ENCODE measurements at regions not wholly inside any gene's neighbourhood (a gene's known extent, or its start where the extent isn't known, plus 50 kb on each side); places are given as distances from the start of the nearest gene placed in this dataset.
A peak's percentile ranks its signal among the peaks of the same experiment; 100 is the strongest.

DNA sequence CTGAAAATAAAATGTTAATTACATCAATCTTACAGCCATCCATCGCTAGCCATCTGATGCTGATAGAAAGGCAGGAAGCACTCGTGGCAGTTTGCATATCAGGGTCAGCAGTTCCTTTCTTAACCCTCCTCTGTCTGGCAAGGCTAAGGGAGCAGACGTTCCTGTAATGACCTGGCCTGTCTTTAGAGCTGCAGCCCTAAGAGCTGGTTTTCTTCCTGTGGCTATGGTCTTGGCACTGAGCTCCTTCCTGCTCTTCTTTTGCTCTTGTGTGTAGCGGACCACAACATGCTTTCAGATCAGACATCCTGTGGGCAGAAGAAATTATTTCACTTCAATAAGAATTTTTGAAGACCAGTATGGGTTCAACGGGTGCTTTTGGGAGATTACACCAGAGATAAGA is 170.4 kb downstream of the DAD1 start:
- Histone ChIP-seq H3K9me2 (replicated peaks; ENCODE audit: insufficient read depth, low read length) (no peaks in the 10 kb centered on the region), H3K27ac (ENCODE audit: low read length) (peak overlapping the region; percentile 92), H3K36me3 (ENCODE audit: insufficient read depth, low read length) (no peaks in the 10 kb centered on the region), H3K27me3 (ENCODE audit: low read length) (no peaks in the 10 kb centered on the region), H3K9ac (ENCODE audit: low read length) (peak overlapping the region; percentile 58), H3K9me3 (ENCODE audit: low read length) (no peaks in the 10 kb centered on the region), H3K79me2 (ENCODE audit: low read length) (no peaks in the 10 kb centered on the region), H4K20me1 (ENCODE audit: insufficient read depth, low read depth, low read length) (no peaks in the 10 kb centered on the region), H3K4me1 (ENCODE audit: low read length) (peaks cover 71% of the 10 kb centered on the region), H2AFZ (ENCODE audit: low read length) (no peak overlapping the region), H3K4me3 (ENCODE audit: low read length) (peak overlapping the region; percentile 34; the same call in 1 of the 2 replicates), H3K4me2 (ENCODE audit: low read depth, low read length, poor library complexity, severe bottlenecking) (peak overlapping the region; percentile 64)
- peak; percentile 93 for DNase-seq

DNA sequence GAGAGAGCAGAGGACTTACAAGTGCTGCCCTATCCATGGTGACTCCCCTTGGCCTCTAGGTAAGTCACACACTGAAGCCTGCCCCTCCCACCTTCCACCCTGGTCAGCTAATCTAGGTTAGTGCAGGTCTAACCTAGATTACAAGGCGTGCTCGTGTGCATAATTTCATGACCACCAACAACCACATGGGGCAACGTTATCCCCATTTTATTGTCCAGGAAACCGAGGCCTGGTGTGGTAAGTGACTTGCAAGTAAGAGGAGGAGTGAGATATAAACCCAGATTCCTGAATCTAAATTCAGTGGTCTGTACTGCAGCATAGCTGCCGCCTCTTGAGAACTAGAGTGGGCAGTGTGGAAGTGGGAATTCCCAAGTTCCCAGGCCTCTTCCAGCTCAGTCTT is 171.1 kb downstream of the DAD1 start:
- peak overlapping the region; percentile 64 for H3K4me2 ChIP-seq (ENCODE audit: low read depth, low read length, poor library complexity, severe bottlenecking)
- H2AFZ ChIP-seq (ENCODE audit: low read length), result no peak overlapping the region
- no peaks in the 10 kb centered on the region for H4K20me1 ChIP-seq (ENCODE audit: insufficient read depth, low read depth, low read length)
- no peaks in the 10 kb centered on the region for H3K9me2 ChIP-seq (replicated peaks; ENCODE audit: insufficient read depth, low read length)
- peak overlapping the region; percentile 92 for H3K27ac ChIP-seq (ENCODE audit: low read length)
- H3K4me1 ChIP-seq (ENCODE audit: low read length), result peaks cover 67% of the 10 kb centered on the region
- H3K9ac ChIP-seq (ENCODE audit: low read length), result peak overlapping the region; percentile 58
- no peaks in the 10 kb centered on the region for H3K36me3 ChIP-seq (ENCODE audit: insufficient read depth, low read length)
- no peak for DNase-seq
- peak overlapping the region; percentile 34 for H3K4me3 ChIP-seq (ENCODE audit: low read length)
- H3K79me2 ChIP-seq (ENCODE audit: low read length), result no peaks in the 10 kb centered on the region
- no peaks in the 10 kb centered on the region for H3K9me3 ChIP-seq (ENCODE audit: low read length)
- no peaks in the 10 kb centered on the region for H3K27me3 ChIP-seq (ENCODE audit: low read length)

DNA sequence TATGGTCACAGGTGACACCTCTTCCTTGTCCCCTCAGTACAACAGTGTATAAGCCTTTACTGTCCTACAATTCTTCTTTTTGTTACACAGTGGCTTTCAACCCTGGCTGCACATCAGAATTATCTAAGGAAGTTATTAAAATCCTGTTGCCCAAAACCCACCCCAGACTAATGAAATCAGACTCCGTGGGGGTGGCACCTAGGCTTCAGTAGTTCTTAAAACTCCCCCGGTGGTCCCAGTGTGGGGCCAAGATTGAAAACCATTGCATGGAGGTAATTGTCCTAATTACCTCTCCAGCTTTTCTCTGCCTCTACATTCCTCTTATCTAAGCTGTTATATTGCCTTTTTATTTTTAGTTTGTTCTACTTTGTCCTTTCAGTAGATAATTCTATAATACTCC is 172.8 kb downstream of the DAD1 start:
- Histone ChIP-seq H3K4me2 (ENCODE audit: low read depth, low read length, poor library complexity, severe bottlenecking) (no peak overlapping the region), H3K4me3 (ENCODE audit: low read length) (no peak overlapping the region), H3K27me3 (ENCODE audit: low read length) (no peaks in the 10 kb centered on the region), H3K9me2 (replicated peaks; ENCODE audit: insufficient read depth, low read length) (no peaks in the 10 kb centered on the region), H3K79me2 (ENCODE audit: low read length) (no peaks in the 10 kb centered on the region), H2AFZ (ENCODE audit: low read length) (no peak overlapping the region), H4K20me1 (ENCODE audit: insufficient read depth, low read depth, low read length) (no peaks in the 10 kb centered on the region), H3K9ac (ENCODE audit: low read length) (no peak overlapping the region), H3K27ac (ENCODE audit: low read length) (no peak overlapping the region), H3K36me3 (ENCODE audit: insufficient read depth, low read length) (no peaks in the 10 kb centered on the region), H3K9me3 (ENCODE audit: low read length) (no peaks in the 10 kb centered on the region), H3K4me1 (ENCODE audit: low read length) (peaks cover 54% of the 10 kb centered on the region)
- DNase-seq, result no peak

DNA sequence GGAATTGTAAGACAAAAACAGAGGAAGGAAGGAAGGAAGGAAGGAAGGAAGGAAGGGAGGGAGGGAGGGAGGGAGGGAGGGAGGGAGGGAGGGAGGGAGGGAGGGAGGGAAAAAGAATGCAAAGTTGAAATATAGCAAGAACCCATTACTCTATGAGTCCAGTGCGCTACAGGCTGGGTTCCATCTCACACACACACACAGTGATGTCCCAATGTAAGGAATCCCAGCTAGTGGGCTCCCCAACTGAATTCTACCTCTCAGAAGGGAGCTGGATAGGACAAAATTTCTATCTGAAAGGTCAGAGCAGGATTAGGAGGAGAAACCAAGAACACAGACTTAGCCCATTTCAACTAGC is 173.4 kb downstream of the DAD1 start:
- DNase-seq, result no peak
- H3K9me2 ChIP-seq (replicated peaks; ENCODE audit: insufficient read depth, low read length), result no peaks in the 10 kb centered on the region
- no peaks in the 10 kb centered on the region for H3K27me3 ChIP-seq (ENCODE audit: low read length)
- H3K36me3 ChIP-seq (ENCODE audit: insufficient read depth, low read length), result no peaks in the 10 kb centered on the region
- H4K20me1 ChIP-seq (ENCODE audit: insufficient read depth, low read depth, low read length), result no peaks in the 10 kb centered on the region
- H3K27ac ChIP-seq (ENCODE audit: low read length), result no peak overlapping the region
- H3K9me3 ChIP-seq (ENCODE audit: low read length), result no peaks in the 10 kb centered on the region
- H3K4me3 ChIP-seq (ENCODE audit: low read length), result no peak overlapping the region
- H3K79me2 ChIP-seq (ENCODE audit: low read length), result no peaks in the 10 kb centered on the region
- no peak overlapping the region for H3K4me2 ChIP-seq (ENCODE audit: low read depth, low read length, poor library complexity, severe bottlenecking)
- H2AFZ ChIP-seq (ENCODE audit: low read length), result no peak overlapping the region
- H3K4me1 ChIP-seq (ENCODE audit: low read length), result peaks cover 49% of the 10 kb centered on the region
- H3K9ac ChIP-seq (ENCODE audit: low read length), result no peak overlapping the region

DNA sequence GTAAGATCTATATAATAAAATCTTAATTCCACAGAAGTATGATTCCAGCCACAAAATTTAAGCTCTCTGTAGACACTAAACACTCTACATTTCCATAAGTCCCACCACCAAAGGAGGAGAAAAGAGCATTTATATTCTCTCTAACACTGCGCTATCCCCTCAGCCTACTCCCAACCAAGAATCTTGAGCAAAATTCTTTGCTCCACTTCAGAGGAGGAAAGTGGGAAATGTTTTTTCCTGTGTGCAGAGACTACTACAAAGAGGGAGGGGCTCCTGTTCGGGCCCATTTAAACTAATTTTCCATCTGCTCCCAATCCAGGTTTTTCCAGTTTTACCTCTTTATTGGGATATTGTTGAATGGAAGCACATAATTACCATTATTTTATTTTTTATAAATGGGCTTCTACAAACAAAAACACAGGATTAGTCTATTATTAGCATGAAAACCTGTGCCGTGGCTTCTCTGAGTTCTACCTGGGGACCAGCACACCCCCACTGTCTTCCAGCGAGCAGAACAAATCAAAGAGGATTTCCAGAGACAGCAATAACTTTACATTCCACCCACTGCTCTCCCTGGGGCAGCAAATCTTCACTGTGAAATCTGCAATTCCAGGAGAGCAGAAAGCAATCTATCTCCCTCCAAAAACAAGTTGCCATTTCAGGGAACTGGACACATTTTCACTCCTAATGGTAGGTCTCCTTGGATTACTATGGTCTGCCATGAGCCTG is 174.0 kb downstream of the DAD1 start:
- Histone ChIP-seq H3K79me2 (ENCODE audit: low read length) (no peaks in the 10 kb centered on the region), H4K20me1 (ENCODE audit: insufficient read depth, low read depth, low read length) (no peaks in the 10 kb centered on the region), H3K4me1 (ENCODE audit: low read length) (peaks cover 49% of the 10 kb centered on the region), H2AFZ (ENCODE audit: low read length) (no peak overlapping the region), H3K9me3 (ENCODE audit: low read length) (no peaks in the 10 kb centered on the region), H3K4me2 (ENCODE audit: low read depth, low read length, poor library complexity, severe bottlenecking) (no peak overlapping the region), H3K4me3 (ENCODE audit: low read length) (no peak overlapping the region), H3K9me2 (replicated peaks; ENCODE audit: insufficient read depth, low read length) (no peaks in the 10 kb centered on the region), H3K27me3 (ENCODE audit: low read length) (no peaks in the 10 kb centered on the region), H3K36me3 (ENCODE audit: insufficient read depth, low read length) (no peaks in the 10 kb centered on the region), H3K27ac (ENCODE audit: low read length) (no peak overlapping the region), H3K9ac (ENCODE audit: low read length) (no peak overlapping the region)
- DNase-seq, result no peak

DNA sequence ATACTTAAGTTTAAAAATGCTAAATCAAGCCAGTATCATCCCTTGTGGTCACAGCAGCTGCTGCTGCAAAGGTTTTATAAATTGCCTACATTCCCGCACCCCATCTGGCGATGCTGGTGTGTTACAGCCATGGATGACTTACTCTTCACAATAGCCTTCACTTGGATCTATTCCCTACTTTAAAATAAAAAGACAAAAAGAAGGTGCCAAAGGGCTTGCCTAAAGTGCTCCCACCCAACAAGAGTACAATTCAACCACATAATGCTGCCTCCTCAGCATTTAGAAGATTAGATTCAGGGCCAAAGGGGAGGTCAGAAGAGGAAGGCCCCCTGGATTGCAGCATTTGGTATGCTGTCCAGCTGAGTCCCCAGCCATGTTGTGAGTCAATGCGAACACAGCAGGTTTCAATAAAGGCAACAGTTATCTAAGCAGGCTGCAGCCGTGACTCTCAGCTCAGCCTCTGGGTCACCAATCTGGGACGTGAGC is 176.1 kb downstream of the DAD1 start:
- no peak overlapping the region for H3K9ac ChIP-seq (ENCODE audit: low read length)
- no peaks in the 10 kb centered on the region for H3K9me3 ChIP-seq (ENCODE audit: low read length)
- H3K27me3 ChIP-seq (ENCODE audit: low read length), result no peaks in the 10 kb centered on the region
- H3K9me2 ChIP-seq (replicated peaks; ENCODE audit: insufficient read depth, low read length), result no peaks in the 10 kb centered on the region
- H2AFZ ChIP-seq (ENCODE audit: low read length), result no peak overlapping the region
- H4K20me1 ChIP-seq (ENCODE audit: insufficient read depth, low read depth, low read length), result no peaks in the 10 kb centered on the region
- no peak for DNase-seq
- no peak overlapping the region for H3K4me3 ChIP-seq (ENCODE audit: low read length)
- H3K27ac ChIP-seq (ENCODE audit: low read length), result no peak overlapping the region
- H3K79me2 ChIP-seq (ENCODE audit: low read length), result no peaks in the 10 kb centered on the region
- no peaks in the 10 kb centered on the region for H3K36me3 ChIP-seq (ENCODE audit: insufficient read depth, low read length)
- no peak overlapping the region for H3K4me2 ChIP-seq (ENCODE audit: low read depth, low read length, poor library complexity, severe bottlenecking)
- H3K4me1 ChIP-seq (ENCODE audit: low read length), result peaks cover 32% of the 10 kb centered on the region

DNA sequence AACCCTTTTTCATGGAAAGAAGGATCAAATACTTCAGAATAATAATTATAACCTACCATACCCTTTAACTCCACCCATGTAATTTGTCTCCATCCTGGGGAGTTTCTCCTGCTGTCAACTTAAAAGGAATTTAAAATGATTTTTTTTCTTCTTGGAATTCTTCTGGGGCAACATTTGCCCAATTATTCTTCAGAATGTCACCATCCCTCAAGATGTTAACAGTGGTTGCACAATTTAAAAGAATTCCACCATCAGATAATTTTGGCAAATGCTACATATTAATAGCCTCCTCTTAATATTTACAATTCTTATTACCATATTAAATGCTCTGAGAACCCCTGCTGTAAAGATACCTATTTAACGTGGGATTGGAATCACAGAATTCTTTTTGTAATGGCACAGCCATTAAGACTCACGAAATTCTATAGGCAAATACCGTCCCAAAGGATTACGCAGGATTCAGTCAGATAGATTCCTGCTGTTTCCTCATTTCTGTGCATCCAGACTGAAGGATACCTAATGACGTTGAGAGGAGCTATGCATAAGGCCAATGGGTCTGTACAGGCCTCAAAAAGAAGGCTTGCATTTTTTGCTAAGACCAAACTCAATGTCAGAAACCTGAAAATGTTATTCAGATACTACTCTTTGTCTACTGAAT is 177.5 kb downstream of the DAD1 start:
- no peaks in the 10 kb centered on the region for H3K27me3 ChIP-seq (ENCODE audit: low read length)
- peaks cover 21% of the 10 kb centered on the region for H3K4me1 ChIP-seq (ENCODE audit: low read length)
- no peaks in the 10 kb centered on the region for H3K36me3 ChIP-seq (ENCODE audit: insufficient read depth, low read length)
- no peak overlapping the region for H3K4me3 ChIP-seq (ENCODE audit: low read length)
- 0 out of 2 replicates have a peak overlapping the region, but pooled peaks have one; percentile 19 for H2AFZ ChIP-seq (ENCODE audit: low read length)
- H3K9ac ChIP-seq (ENCODE audit: low read length), result no peak overlapping the region
- H3K79me2 ChIP-seq (ENCODE audit: low read length), result no peaks in the 10 kb centered on the region
- H3K27ac ChIP-seq (ENCODE audit: low read length), result no peak overlapping the region
- DNase-seq, result no peak
- H3K4me2 ChIP-seq (ENCODE audit: low read depth, low read length, poor library complexity, severe bottlenecking), result no peak overlapping the region
- no peaks in the 10 kb centered on the region for H3K9me3 ChIP-seq (ENCODE audit: low read length)
- H3K9me2 ChIP-seq (replicated peaks; ENCODE audit: insufficient read depth, low read length), result no peaks in the 10 kb centered on the region
- H4K20me1 ChIP-seq (ENCODE audit: insufficient read depth, low read depth, low read length), result no peaks in the 10 kb centered on the region

DNA sequence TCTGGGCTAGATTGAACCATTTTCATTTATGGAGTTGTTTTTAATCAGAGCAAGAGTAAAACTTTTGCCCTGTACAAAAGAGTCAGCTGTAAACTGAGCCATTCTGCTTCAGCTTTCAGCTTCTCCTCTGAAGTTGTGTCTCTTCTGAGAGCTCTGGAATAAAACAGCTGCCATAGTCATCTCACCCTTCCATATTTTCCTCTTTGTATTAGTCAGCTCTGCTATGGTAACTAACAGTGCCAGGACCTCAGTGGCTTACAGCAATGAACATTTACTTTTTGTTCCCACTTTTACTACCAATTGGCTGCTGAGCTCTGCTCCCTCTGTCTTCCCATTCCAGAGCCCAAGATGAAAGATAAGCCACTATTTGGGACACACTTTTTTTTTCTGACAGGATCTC is 178.5 kb downstream of the DAD1 start:
- no peaks in the 10 kb centered on the region for H3K79me2 ChIP-seq (ENCODE audit: low read length)
- no peaks in the 10 kb centered on the region for H3K9me3 ChIP-seq (ENCODE audit: low read length)
- H3K9ac ChIP-seq (ENCODE audit: low read length), result 0 out of 2 replicates have a peak overlapping the region, but pooled peaks have one; percentile 7
- H3K36me3 ChIP-seq (ENCODE audit: insufficient read depth, low read length), result no peaks in the 10 kb centered on the region
- no peaks in the 10 kb centered on the region for H3K27me3 ChIP-seq (ENCODE audit: low read length)
- peak overlapping the region; percentile 36 for H3K4me2 ChIP-seq (ENCODE audit: low read depth, low read length, poor library complexity, severe bottlenecking)
- H3K4me1 ChIP-seq (ENCODE audit: low read length), result peaks cover 18% of the 10 kb centered on the region
- no peak overlapping the region for H3K27ac ChIP-seq (ENCODE audit: low read length)
- no peak overlapping the region for H2AFZ ChIP-seq (ENCODE audit: low read length)
- DNase-seq, result no peak
- no peak overlapping the region for H3K4me3 ChIP-seq (ENCODE audit: low read length)
- H4K20me1 ChIP-seq (ENCODE audit: insufficient read depth, low read depth, low read length), result no peaks in the 10 kb centered on the region
- no peaks in the 10 kb centered on the region for H3K9me2 ChIP-seq (replicated peaks; ENCODE audit: insufficient read depth, low read length)

Data from Karpas-422 (cell line).